HEK293 (cell line): ENCODE measurements at regions not wholly inside any gene's neighbourhood (a gene's known extent, or its start where the extent isn't known, plus 50 kb on each side); places are given as distances from the start of the nearest gene placed in this dataset.

Experiments
- CTCF ChIA-PET: fragments of 350-600 bp; formaldehyde crosslinking; extraction: SDS; loops from one replicate; lab custom pipeline; 2021; ENCODE audit warnings: antibody characterized with exemption; lab: Yijun Ruan, JAX
- POLR2A ChIA-PET: fragments of 300-600 bp; formaldehyde crosslinking; extraction: SDS; loops from one replicate; lab custom pipeline; 2020; ENCODE audit warnings: antibody characterized with exemption, inconsistent platforms; lab: Yijun Ruan, JAX
- H3K27ac ChIP-seq: fragments of 200-500 bp; sonication (Bioruptor generic); 2 replicates; pipeline ENCODE4 v1.5.1; 2014; ENCODE audit warnings: low read depth, low read length, control low read depth, inconsistent platforms; ENCODE audit errors: extremely low read depth
- H3K36me3 ChIP-seq, 2 experiments: fragments of 200-500 bp in 1 of 2; sonication (Bioruptor generic) in 1 of 2; 1 replicate in 1 of 2; 2 replicates in 1 of 2; pipeline ENCODE4 v1.5.1; 2014 to 2017; ENCODE audit warnings: inconsistent platforms in 2 of 2, low read length in 2 of 2; ENCODE audit not compliant: control insufficient read depth in 2 of 2, insufficient read depth in 1 of 2
- H3K4me1 ChIP-seq: fragments of 200-500 bp; sonication (Bioruptor generic); 2 replicates; pipeline ENCODE4 v1.5.1; 2014; ENCODE audit warnings: mild to moderate bottlenecking, low read length, inconsistent platforms; ENCODE audit not compliant: control insufficient read depth, insufficient read depth
- H3K4me3 ChIP-seq: 2 replicates; pipeline ENCODE4 v1.5.1; 2011; ENCODE audit warnings: low read depth, mild to moderate bottlenecking, control low read depth, low read length, moderate library complexity
- H3K9me3 ChIP-seq: fragments of 200-500 bp; sonication (Bioruptor generic); 2 replicates; pipeline ENCODE4 v1.5.1; 2014; ENCODE audit warnings: low read depth, low read length, inconsistent platforms; ENCODE audit not compliant: control insufficient read depth, insufficient read depth
- EGR2 ChIP-seq: fragments of 450-650 bp; formaldehyde crosslinking; IDR thresholded peaks from 2 replicates; pipeline ENCODE4 v1.5.1; 2016; ENCODE audit warnings: low read depth, missing biosample characterization, missing genetic modification characterization
- RBAK ChIP-seq: fragments of 450-650 bp; formaldehyde crosslinking; IDR thresholded peaks from 2 replicates; pipeline ENCODE4 v1.5.1; 2016; ENCODE audit warnings: missing biosample characterization, missing genetic modification characterization
- SP2 ChIP-seq: fragments of 450-650 bp; formaldehyde crosslinking; IDR thresholded peaks from 2 replicates; pipeline ENCODE4 v1.5.1; 2016; ENCODE audit warnings: missing biosample characterization, missing genetic modification characterization
- WT1 ChIP-seq: fragments of 450-650 bp; formaldehyde crosslinking; IDR thresholded peaks from 2 replicates; pipeline ENCODE4 v1.5.1; 2016; ENCODE audit warnings: missing biosample characterization, missing genetic modification characterization
- ZBTB7A ChIP-seq: fragments of 450-650 bp; formaldehyde crosslinking; IDR thresholded peaks from 2 replicates; pipeline ENCODE4 v1.5.1; 2016; ENCODE audit warnings: low read depth, missing biosample characterization, missing genetic modification characterization
- ZNF174 ChIP-seq: fragments of 450-650 bp; formaldehyde crosslinking; IDR thresholded peaks from 2 replicates; pipeline ENCODE4 v1.5.0; 2017; ENCODE audit warnings: missing biosample characterization, mild to moderate bottlenecking, missing genetic modification characterization
- ZNF223 ChIP-seq: fragments of 450-650 bp; formaldehyde crosslinking; IDR thresholded peaks from 2 replicates; pipeline ENCODE4 v1.5.1; 2016; ENCODE audit warnings: missing biosample characterization, missing genetic modification characterization
- ZNF292 ChIP-seq: fragments of 450-650 bp; formaldehyde crosslinking; IDR thresholded peaks from 2 replicates; pipeline ENCODE4 v1.5.1; 2016; ENCODE audit warnings: low read depth, missing biosample characterization, missing genetic modification characterization, borderline replicate concordance
- ZNF391 ChIP-seq: fragments of 450-650 bp; formaldehyde crosslinking; IDR thresholded peaks from 2 replicates; pipeline ENCODE4 v1.5.1; 2016; ENCODE audit warnings: low read depth, missing biosample characterization, missing genetic modification characterization, borderline replicate concordance
- ZNF416 ChIP-seq: fragments of 450-650 bp; formaldehyde crosslinking; IDR thresholded peaks from 2 replicates; pipeline ENCODE4 v1.5.1; 2016; ENCODE audit warnings: missing biosample characterization, missing genetic modification characterization
- ZNF548 ChIP-seq: fragments of 450-650 bp; formaldehyde crosslinking; IDR thresholded peaks from 2 replicates; pipeline ENCODE4 v1.5.1; 2016; ENCODE audit warnings: missing biosample characterization, missing genetic modification characterization
- ZNF621 ChIP-seq: fragments of 450-650 bp; formaldehyde crosslinking; IDR thresholded peaks from 2 replicates; pipeline ENCODE4 v1.5.1; 2017; ENCODE audit warnings: missing biosample characterization, missing genetic modification characterization
- ZNF670 ChIP-seq: fragments of 450-650 bp; formaldehyde crosslinking; IDR thresholded peaks from 2 replicates; pipeline ENCODE4 v1.5.1; 2016; ENCODE audit warnings: missing biosample characterization, missing genetic modification characterization, low read depth
- TF ChIP-seq, protein P1 (sequence below): fragments of 450-650 bp; formaldehyde crosslinking; IDR thresholded peaks from 2 replicates; pipeline ENCODE4 v1.5.1; 2017; ENCODE audit warnings: missing biosample characterization, missing genetic modification characterization
- TF ChIP-seq, protein P2 (sequence below): fragments of 450-650 bp; formaldehyde crosslinking; IDR thresholded peaks from 2 replicates; pipeline ENCODE4 v1.5.1; 2016; ENCODE audit warnings: missing biosample characterization, missing genetic modification characterization
- TF ChIP-seq, protein P3 (sequence below): fragments of 450-650 bp; formaldehyde crosslinking; IDR thresholded peaks from 2 replicates; pipeline ENCODE4 v1.5.1; 2016; ENCODE audit warnings: missing biosample characterization, missing genetic modification characterization
- TF ChIP-seq, protein P4 (sequence below): fragments of 450-650 bp; formaldehyde crosslinking; IDR thresholded peaks from 2 replicates; pipeline ENCODE4 v1.5.1; 2016; ENCODE audit warnings: missing biosample characterization, missing genetic modification characterization
- TF ChIP-seq, protein P5 (sequence below): fragments of 450-650 bp; formaldehyde crosslinking; IDR thresholded peaks from 2 replicates; pipeline ENCODE4 v1.5.1; 2016; ENCODE audit warnings: missing biosample characterization, missing genetic modification characterization
- TF ChIP-seq, protein P6 (sequence below): fragments of 450-650 bp; formaldehyde crosslinking; IDR thresholded peaks from 2 replicates; pipeline ENCODE4 v1.5.1; 2016; ENCODE audit warnings: missing biosample characterization, missing genetic modification characterization

DNA sequence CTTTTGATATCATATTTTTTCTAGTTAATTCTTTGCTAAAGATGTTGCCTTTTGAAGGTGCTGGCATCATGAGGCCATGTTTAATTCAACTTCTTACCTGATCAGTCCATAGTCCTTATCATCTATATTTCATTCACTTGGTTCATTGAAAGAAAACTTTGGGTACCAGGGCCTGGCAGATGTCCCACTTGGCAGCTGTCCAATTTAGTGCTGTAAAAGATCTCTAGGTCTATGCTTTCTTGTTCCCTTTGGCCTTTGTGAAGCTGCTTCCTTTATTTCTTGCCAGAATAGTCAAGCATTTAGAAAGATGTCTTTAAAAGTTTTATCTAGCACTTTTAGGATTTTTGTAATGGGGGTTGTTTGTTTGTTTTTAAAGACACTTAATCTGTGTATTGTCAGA lies 61.7 kb upstream of the EYA4 start:
- Histone ChIP-seq H3K4me1 (no peaks in the 10 kb centered on the region), H3K27ac (no peak overlapping the region), H3K9me3 (no peaks in the 10 kb centered on the region; the same call in 1 of the 2 replicates), H3K36me3 (no peaks in the 10 kb centered on the region), H3K4me3 (no peak overlapping the region)
- CTCF ChIA-PET = no interaction called here
- TF ChIP-seq, protein P1, sequence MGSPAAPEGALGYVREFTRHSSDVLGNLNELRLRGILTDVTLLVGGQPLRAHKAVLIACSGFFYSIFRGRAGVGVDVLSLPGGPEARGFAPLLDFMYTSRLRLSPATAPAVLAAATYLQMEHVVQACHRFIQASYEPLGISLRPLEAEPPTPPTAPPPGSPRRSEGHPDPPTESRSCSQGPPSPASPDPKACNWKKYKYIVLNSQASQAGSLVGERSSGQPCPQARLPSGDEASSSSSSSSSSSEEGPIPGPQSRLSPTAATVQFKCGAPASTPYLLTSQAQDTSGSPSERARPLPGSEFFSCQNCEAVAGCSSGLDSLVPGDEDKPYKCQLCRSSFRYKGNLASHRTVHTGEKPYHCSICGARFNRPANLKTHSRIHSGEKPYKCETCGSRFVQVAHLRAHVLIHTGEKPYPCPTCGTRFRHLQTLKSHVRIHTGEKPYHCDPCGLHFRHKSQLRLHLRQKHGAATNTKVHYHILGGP (tag by site-specific recombination) = no peak
- TF ChIP-seq, protein P2, sequence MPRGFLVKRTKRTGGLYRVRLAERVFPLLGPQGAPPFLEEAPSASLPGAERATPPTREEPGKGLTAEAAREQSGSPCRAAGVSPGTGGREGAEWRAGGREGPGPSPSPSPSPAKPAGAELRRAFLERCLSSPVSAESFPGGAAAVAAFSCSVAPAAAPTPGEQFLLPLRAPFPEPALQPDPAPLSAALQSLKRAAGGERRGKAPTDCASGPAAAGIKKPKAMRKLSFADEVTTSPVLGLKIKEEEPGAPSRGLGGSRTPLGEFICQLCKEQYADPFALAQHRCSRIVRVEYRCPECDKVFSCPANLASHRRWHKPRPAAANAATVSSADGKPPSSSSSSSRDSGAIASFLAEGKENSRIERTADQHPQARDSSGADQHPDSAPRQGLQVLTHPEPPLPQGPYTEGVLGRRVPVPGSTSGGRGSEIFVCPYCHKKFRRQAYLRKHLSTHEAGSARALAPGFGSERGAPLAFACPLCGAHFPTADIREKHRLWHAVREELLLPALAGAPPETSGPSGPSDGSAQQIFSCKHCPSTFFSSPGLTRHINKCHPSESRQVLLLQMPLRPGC (tag by site-specific recombination) = no peak
- TF ChIP-seq, protein P3, sequence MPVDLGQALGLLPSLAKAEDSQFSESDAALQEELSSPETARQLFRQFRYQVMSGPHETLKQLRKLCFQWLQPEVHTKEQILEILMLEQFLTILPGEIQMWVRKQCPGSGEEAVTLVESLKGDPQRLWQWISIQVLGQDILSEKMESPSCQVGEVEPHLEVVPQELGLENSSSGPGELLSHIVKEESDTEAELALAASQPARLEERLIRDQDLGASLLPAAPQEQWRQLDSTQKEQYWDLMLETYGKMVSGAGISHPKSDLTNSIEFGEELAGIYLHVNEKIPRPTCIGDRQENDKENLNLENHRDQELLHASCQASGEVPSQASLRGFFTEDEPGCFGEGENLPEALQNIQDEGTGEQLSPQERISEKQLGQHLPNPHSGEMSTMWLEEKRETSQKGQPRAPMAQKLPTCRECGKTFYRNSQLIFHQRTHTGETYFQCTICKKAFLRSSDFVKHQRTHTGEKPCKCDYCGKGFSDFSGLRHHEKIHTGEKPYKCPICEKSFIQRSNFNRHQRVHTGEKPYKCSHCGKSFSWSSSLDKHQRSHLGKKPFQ (tag by site-specific recombination) = no peak
- no peak for TF ChIP-seq ZNF391 (tag by site-specific recombination)
- TF ChIP-seq ZNF292 = no peak
- no peak for TF ChIP-seq ZNF670 (tag by site-specific recombination)
- TF ChIP-seq ZBTB7A = no peak
- TF ChIP-seq ZNF621 (tag by site-specific recombination) = no peak
- no peak for TF ChIP-seq ZNF174
- no peak for TF ChIP-seq RBAK
- TF ChIP-seq, protein P4, sequence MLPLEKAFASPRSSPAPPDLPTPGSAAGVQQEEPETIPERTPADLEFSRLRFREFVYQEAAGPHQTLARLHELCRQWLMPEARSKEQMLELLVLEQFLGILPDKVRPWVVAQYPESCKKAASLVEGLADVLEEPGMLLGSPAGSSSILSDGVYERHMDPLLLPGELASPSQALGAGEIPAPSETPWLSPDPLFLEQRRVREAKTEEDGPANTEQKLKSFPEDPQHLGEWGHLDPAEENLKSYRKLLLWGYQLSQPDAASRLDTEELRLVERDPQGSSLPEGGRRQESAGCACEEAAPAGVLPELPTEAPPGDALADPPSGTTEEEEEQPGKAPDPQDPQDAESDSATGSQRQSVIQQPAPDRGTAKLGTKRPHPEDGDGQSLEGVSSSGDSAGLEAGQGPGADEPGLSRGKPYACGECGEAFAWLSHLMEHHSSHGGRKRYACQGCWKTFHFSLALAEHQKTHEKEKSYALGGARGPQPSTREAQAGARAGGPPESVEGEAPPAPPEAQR (tag by site-specific recombination) = no peak
- no peak for TF ChIP-seq ZNF416 (tag by site-specific recombination)
- TF ChIP-seq ZNF548 (tag by site-specific recombination) = no peak
- TF ChIP-seq, protein P5, sequence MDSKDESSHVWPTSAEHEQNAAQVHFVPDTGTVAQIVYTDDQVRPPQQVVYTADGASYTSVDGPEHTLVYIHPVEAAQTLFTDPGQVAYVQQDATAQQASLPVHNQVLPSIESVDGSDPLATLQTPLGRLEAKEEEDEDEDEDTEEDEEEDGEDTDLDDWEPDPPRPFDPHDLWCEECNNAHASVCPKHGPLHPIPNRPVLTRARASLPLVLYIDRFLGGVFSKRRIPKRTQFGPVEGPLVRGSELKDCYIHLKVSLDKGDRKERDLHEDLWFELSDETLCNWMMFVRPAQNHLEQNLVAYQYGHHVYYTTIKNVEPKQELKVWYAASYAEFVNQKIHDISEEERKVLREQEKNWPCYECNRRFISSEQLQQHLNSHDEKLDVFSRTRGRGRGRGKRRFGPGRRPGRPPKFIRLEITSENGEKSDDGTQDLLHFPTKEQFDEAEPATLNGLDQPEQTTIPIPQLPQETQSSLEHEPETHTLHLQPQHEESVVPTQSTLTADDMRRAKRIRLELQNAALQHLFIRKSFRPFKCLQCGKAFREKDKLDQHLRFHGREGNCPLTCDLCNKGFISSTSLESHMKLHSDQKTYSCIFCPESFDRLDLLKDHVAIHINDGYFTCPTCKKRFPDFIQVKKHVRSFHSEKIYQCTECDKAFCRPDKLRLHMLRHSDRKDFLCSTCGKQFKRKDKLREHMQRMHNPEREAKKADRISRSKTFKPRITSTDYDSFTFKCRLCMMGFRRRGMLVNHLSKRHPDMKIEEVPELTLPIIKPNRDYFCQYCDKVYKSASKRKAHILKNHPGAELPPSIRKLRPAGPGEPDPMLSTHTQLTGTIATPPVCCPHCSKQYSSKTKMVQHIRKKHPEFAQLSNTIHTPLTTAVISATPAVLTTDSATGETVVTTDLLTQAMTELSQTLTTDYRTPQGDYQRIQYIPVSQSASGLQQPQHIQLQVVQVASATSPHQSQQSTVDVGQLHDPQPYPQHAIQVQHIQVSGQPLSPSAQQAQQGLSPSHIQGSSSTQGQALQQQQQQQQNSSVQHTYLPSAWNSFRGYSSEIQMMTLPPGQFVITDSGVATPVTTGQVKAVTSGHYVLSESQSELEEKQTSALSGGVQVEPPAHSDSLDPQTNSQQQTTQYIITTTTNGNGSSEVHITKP (tag by site-specific recombination) = no peak
- no peak for TF ChIP-seq ZNF223 (tag by site-specific recombination)
- TF ChIP-seq, protein P6, sequence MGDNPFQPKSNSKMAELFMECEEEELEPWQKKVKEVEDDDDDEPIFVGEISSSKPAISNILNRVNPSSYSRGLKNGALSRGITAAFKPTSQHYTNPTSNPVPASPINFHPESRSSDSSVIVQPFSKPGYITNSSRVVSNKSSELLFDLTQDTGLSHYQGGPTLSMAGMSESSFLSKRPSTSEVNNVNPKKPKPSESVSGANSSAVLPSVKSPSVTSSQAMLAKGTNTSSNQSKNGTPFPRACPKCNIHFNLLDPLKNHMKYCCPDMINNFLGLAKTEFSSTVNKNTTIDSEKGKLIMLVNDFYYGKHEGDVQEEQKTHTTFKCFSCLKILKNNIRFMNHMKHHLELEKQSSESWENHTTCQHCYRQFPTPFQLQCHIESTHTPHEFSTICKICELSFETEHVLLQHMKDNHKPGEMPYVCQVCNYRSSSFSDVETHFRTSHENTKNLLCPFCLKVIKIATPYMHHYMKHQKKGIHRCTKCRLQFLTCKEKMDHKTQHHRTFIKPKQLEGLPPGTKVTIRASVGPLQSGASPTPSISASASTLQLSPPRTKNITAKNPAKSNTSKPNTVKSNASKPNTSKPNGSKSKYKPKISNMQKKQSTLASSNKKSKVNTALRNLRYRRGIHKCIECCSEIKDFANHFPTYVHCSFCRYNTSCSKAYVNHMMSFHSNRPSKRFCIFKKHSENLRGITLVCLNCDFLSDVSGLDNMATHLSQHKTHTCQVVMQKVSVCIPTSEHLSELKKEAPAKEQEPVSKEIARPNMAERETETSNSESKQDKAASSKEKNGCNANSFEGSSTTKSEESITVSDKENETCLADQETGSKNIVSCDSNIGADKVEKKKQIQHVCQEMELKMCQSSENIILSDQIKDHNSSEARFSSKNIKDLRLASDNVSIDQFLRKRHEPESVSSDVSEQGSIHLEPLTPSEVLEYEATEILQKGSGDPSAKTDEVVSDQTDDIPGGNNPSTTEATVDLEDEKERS (tag by site-specific recombination) = no peak
- no peak for TF ChIP-seq SP2 (tag by site-specific recombination)
- no peak for TF ChIP-seq WT1 (tag by site-specific recombination)
- TF ChIP-seq EGR2 (tag by site-specific recombination) = no peak
- POLR2A ChIA-PET = no interaction called here
